IPS-NIHi7 (cell line): ENCODE measurements at regions not wholly inside any gene's neighbourhood (a gene's known extent, or its start where the extent isn't known, plus 50 kb on each side); places are given as distances from the start of the nearest gene placed in this dataset.
"Not testable (repeated sequence)": the region's sequence is repeated elsewhere in the genome, so short reads cannot be mapped to it uniquely, and the experiment has no call there.

ENCODE experiments used
- DNase-seq: peaks from one replicate; pipeline ENCODE4 v3.0.0; 2012; ENCODE audit warnings: mixed read lengths; ENCODE audit errors: extremely low spot score

DNA sequence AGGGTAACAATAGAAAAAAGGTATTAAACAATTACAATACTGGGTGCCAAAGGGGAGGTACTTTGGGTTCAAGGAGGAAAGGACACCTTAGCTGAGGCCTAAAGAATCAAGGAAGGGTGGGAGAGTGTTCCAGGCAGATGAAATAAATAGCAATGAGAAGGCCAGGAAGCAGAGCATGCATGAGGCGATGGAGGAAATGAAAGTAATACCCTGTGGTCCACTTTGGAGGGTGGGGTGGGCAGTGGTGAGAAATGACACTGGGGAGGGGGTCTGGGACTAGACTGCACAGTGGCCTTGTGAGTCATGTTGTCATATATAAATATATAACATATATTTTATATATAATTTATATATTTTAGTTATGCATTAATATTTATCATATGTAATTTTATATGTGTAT, 55.9 kb downstream of the BHLHE40 start:
- no peak for DNase-seq

GRCh38 chr3:5035692-5036391, 56.6 kb downstream of the BHLHE40 start:
- DNase-seq = no peak

DNA sequence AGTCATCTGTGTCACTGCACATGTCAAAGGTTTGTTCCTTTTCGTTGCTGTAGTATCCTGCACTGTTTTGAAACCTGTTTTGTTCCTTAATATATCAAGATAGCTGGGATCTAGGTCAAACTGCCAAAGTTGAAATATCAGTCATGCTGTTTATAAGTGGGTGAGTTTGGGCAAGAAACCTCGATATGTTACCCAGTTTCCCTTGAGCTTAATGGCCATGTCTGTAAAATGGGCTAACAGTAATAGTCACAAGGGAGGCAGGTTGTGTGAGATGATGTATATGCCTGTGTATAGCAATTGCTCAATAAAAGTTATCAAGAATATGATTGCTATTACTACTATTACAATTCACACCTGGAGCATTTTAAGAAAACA, 57.1 kb downstream of the BHLHE40 start:
- DNase-seq = no peak

GRCh38 chr3:5036858-5037257, 57.6 kb downstream of the BHLHE40 start:
- no peak for DNase-seq

DNA sequence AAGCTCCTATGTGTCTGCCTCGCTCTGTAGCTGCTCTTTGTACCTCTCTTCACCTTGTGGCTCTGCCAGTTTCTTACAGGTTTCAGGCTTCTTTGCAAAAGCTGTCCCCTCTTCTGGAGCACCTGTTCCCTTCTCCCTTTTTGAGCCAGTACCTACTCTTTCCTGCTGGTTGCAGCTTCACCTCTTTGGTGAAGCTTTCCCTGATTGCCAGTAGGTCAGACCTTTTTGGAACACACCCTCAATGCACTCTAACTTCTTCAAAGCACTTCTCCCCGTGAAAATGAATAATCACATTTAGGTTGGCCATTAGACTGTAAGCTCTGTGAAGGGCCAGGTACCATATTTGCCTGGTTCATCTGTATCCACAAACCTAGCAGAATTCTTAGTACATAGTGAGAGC, 60.3 kb downstream of the BHLHE40 start:
- DNase-seq = no peak

GRCh38 chr3:5041315-5041714, 62.1 kb downstream of the BHLHE40 start:
- no peak for DNase-seq

GRCh38 chr3:5045961-5046360, 66.7 kb downstream of the BHLHE40 start:
- DNase-seq = no peak

- DNase-seq = no peak
These were observed 68.7 kb downstream of the BHLHE40 start for GRCh38 chr3:5047764-5048419.

GRCh38 chr3:5051772-5052171, 70.3 kb upstream of the ARL8B start:
- DNase-seq = no peak

GRCh38 chr3:5052247-5052646, 69.8 kb upstream of the ARL8B start:
- DNase-seq = no peak

- no peak for DNase-seq
These were observed 68.9 kb upstream of the ARL8B start for GRCh38 chr3:5053021-5053831.

DNA sequence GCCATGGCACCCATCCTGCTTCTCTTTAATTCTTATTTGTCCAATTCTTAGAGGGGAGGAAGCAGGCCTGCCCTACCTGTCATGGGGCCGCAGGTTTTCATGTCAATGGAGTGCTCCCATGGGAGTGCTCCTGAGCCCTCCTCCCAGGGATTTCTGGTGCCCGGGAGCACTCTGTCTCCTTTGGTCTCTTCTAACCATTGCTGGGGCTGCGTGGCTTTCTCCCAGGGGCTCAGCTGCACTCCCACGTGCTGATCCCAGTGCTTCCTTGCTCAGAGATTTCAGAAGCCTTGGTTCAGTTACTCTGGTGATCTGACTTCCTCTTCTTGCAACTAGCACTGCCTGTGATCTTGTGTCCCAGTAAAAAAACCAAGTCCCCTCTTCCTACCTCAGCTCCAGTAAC, 68.0 kb upstream of the ARL8B start:
- DNase-seq = no peak

- DNase-seq = not testable (repeated sequence)
These were observed 67.5 kb upstream of the ARL8B start for GRCh38 chr3:5054579-5054978.

- no peak for DNase-seq
These were observed 66.6 kb upstream of the ARL8B start for GRCh38 chr3:5055357-5056110.

DNA sequence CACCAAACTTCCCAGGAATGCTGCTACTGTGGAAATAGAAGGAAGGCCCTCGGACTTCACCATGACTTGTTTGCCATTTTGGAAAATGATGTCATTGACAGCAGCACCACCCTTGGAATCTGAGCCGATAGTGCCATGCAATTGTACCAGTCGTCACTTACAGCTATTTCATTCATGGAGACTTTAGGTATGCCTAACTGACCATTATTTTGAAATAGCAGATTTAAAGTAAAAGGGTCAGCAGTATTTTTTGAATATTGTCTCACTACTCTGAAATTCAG, 66.0 kb upstream of the ARL8B start:
- DNase-seq = no peak

DNA sequence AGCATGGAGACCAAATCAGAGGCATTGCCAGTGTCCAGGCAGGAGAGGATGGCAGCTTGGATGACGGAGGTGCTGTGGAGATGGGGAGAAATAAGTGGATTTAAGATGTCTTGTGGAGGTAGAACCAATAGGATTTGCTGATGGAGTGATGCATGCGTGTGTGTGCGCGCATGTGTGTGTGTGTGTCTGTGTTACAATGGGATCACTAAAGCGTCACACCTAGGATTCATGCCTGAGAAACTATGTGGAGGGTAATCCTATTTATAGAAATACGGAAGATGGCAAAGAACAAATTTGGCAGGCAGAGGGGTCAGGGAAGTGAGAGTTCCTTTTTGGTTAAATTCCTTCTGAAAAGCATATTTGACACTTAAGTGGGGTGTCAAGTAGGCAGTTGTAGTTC, 64.8 kb upstream of the ARL8B start:
- no peak for DNase-seq

DNA sequence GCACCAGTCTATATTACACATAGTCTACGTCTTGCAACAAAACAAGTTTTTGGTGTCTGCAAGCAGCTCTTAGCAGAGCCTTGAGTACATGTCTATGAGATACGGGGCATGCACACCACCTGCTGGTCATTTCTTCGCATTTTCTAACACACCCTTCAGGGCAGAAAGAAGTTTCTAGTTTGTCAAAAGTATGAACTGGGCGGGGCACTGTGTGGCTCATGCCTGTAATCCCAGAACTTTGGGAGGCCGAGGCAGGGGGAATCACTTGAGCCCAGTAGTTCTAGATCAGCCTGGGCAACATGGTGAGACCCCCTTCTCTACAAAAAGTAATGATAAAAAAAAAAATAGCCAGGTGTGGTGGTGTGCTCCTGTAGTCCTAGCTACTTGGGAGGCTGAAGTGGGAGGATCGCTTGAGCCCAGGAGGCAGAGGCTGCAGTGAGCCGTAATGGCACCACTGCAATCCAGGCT, 64.2 kb upstream of the ARL8B start:
- DNase-seq = peak; percentile 44

GRCh38 chr3:5058471-5058951, 63.6 kb upstream of the ARL8B start:
- DNase-seq = no peak

DNA sequence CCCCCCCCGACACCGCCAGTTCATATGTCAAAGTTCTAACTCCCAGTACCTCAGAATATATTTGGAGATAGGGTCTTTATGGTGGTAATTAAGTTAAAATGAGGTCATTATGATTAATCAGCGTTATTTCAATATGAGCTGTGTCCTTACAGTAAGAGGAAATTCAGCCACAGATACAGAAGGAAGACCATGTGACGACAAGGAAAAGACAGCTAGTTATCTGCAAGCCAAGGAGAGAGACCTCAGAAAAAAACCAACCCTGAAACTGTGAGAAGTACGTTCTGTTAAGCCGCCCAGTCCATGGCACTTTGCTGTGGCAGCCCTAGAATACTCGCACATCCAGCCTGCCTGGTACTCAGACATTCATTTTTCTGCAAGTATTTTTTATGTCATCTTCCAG, 62.3 kb upstream of the ARL8B start:
- DNase-seq = no peak

- no peak for DNase-seq
These were observed 60.9 kb upstream of the ARL8B start for GRCh38 chr3:5061218-5061569.

DNA sequence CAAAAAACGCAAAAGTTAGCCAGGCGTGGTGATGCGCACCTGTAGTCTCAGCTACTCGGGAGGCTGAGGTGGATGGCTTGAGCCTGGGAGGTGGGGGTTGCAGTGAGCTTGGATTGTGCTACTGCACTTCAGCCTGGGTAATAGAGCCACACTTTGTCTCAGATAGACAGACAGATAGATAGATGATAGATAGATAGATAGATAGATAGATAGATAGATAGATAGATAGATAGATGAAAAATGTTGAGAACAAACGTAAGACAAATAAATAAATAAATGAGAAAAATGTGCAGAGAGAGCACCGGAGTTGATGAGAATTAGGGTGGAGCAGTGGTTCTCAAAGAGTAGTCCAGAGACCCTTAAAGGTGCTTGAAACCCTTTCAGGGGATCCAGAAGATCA, 58.4 kb upstream of the ARL8B start:
- DNase-seq = no peak

- DNase-seq = no peak
These were observed 53.5 kb upstream of the ARL8B start for GRCh38 chr3:5068531-5069050.
